Right lobe of liver (tissue), 6 donors: ENCODE measurements at regions not wholly inside any gene's neighbourhood (a gene's known extent, or its start where the extent isn't known, plus 50 kb on each side); places are given as distances from the start of the nearest gene placed in this dataset.

Source experiments
- ATAC-seq, 4 donors: fragments of 200-7000 bp; cut with Tn5 transposase; one replicate each; pipeline ENCODE4 v1.9.1; 2020; ENCODE audit warnings: mild to moderate bottlenecking in 4 of 4, moderate library complexity in 4 of 4
- DNase-seq, 3 donors: peaks; one replicate each; pipeline ENCODE4 v3.0.0-alpha.2; 2020
- H3K27ac ChIP-seq, 3 donors: fragments of 200-600 bp; one replicate each; pipeline ENCODE4 v1.8.0; 2022
- H3K27me3 ChIP-seq, 2 donors: fragments of 200-600 bp; one replicate each; pipeline ENCODE4 v1.8.0; 2022
- H3K36me3 ChIP-seq, 4 donors: fragments of 200-600 bp; sonication (generic) in 1 of 4; one replicate each; pipeline versions ENCODE4 v1.5.1 to v1.8.0; 2017 to 2022; ENCODE audit warnings: control low read depth in 1 of 4
- H3K4me1 ChIP-seq, 4 donors: fragments of 200-600 bp; sonication (generic) in 1 of 4; one replicate each; pipeline versions ENCODE4 v1.5.1 to v1.8.0; 2017 to 2022; ENCODE audit warnings: control low read depth in 1 of 4
- H3K4me3 ChIP-seq, 3 donors: fragments of 200-600 bp; one replicate each; pipeline ENCODE4 v1.8.0; 2022
- H3K9me3 ChIP-seq, 4 donors: fragments of 200-600 bp; sonication (generic) in 1 of 4; one replicate each; pipeline versions ENCODE4 v1.5.1 to v1.8.0; 2017 to 2022; ENCODE audit warnings: control low read depth in 1 of 4
- POLR2A ChIP-seq: fragments of 450-650 bp; IDR thresholded peaks from one replicate; pipeline ENCODE4 v1.6.1; 2017; ENCODE audit warnings: antibody characterized with exemption, mild to moderate bottlenecking
- WGBS: methylation state at CpG from one replicate; pipeline ENCODE4 v1.1.6; 2018; ENCODE audit warnings: low coverage, low lambda C conversion rate; ENCODE audit not compliant: insufficient coverage; ENCODE audit errors: missing lambda C conversion rate; 5-methylcytosine and 5-hydroxymethylcytosine counted together
- intact Hi-C, 2 donors: fragments of 100-400 bp; cut with DNase I; formaldehyde crosslinking; loops; one replicate each; pipeline versions ENCODE4 v1.11.2 to v1.14.1; 2022
- TF ChIP-seq, protein P1 (sequence below), 4 donors: fragments of 200-600 bp in 3 of 4; fragments of 450-650 bp in 1 of 4; IDR thresholded peaks; one replicate each; pipeline versions ENCODE4 v1.5.1 to v1.8.0; 2016 to 2022; ENCODE audit warnings: antibody characterized with exemption in 4 of 4, mild to moderate bottlenecking in 2 of 4
- donor health status: DM: no; HTN: yes; CAD: no.
- donor health status: DM: no; HTN: no; CAD: no.
- donor health status: DM: no; HTN: no; CAD: no.
- donor health status: DM: no; HTN: yes; CAD: no.
- donor health status: DM: no; HTN: yes; CAD: no.

DNA sequence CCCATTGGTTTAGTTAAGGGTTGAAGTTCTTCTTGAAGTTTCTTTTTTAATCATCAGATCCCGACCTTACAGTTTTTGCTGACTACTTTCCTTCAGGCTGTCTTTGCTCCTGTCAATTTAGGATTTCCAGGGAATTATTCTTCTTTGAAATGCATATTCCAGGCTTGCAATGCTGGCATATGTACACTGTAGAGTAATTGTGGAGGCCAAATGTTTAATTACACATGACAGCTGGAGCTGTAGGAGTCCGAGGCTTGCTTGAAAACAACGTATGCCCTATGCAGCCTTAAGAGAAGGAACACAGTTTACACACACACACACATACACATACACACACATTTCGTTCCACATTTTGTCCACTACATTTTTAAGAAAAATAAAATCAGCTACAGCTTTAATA is 602.3 kb downstream of the TMEM182 start:
- no peak for ATAC-seq
- H3K9me3 ChIP-seq: no peaks in the 10 kb centered on the region
- WGBS: 35% methylated on average over 4 of the region's 4 CpGs
- no peak for DNase-seq
- H3K36me3 ChIP-seq: no peaks in the 10 kb centered on the region
- H3K27me3 ChIP-seq: no peaks in the 10 kb centered on the region
- TF ChIP-seq POLR2A: no peak
- TF ChIP-seq, protein P1, sequence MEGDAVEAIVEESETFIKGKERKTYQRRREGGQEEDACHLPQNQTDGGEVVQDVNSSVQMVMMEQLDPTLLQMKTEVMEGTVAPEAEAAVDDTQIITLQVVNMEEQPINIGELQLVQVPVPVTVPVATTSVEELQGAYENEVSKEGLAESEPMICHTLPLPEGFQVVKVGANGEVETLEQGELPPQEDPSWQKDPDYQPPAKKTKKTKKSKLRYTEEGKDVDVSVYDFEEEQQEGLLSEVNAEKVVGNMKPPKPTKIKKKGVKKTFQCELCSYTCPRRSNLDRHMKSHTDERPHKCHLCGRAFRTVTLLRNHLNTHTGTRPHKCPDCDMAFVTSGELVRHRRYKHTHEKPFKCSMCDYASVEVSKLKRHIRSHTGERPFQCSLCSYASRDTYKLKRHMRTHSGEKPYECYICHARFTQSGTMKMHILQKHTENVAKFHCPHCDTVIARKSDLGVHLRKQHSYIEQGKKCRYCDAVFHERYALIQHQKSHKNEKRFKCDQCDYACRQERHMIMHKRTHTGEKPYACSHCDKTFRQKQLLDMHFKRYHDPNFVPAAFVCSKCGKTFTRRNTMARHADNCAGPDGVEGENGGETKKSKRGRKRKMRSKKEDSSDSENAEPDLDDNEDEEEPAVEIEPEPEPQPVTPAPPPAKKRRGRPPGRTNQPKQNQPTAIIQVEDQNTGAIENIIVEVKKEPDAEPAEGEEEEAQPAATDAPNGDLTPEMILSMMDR (IDR thresholded peaks at IDR 0.05): no peak
- no peak overlapping the region for H3K4me3 ChIP-seq
- intact Hi-C loops: no loop called here
- no peaks in the 10 kb centered on the region for H3K4me1 ChIP-seq
- no peak overlapping the region for H3K27ac ChIP-seq

DNA sequence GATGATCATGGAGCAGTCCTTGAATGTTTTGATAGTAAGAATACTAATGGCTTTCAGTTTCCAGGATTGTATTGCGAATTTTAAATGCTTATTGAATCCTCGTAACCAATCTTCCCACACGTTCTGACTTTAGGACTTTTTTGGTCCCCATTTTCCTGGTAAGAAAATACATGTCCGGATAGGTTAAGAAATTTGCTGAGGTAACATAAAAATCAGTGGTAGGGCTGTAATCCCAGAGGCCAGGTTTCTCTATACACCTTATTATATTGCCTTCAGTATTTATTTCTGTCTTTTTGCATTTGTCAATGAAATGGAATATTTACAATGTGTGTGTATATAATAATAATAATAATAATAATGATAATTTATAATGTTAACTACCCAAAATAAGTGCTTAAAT is 603.2 kb downstream of the TMEM182 start:
- H3K27ac ChIP-seq: no peak overlapping the region
- TF ChIP-seq, protein P1 (IDR thresholded peaks at IDR 0.05): no peak
- no peak for TF ChIP-seq POLR2A
- H3K36me3 ChIP-seq: no peaks in the 10 kb centered on the region
- no peak overlapping the region for H3K4me3 ChIP-seq
- H3K4me1 ChIP-seq: no peaks in the 10 kb centered on the region
- H3K9me3 ChIP-seq: no peaks in the 10 kb centered on the region
- 58% methylated on average over 4 of the region's 4 CpGs for WGBS
- ATAC-seq: no peak
- H3K27me3 ChIP-seq: no peaks in the 10 kb centered on the region
- DNase-seq: no peak
- intact Hi-C loops: no loop called here

DNA sequence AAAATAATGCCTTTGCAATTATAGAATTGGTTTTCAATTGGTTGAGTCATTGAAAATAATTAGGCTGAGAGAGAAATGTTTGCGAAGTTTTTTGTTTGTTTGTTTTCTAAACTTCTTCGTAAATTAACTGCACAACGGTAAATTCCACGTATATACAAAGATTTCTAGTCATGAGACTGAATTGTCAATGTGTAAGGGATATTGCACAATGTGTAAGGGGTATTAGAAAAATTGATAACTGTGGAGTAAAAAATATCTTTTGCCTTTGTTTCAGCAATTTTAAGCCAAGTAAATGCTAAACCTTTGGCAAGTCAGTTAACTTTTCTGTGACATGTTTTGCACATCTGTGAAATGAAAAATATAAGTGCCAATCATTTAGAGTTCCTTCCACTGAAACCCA is 606.0 kb downstream of the TMEM182 start:
- ATAC-seq: no peak
- Histone ChIP-seq H3K27me3 (no peaks in the 10 kb centered on the region), H3K4me1 (no peaks in the 10 kb centered on the region), H3K27ac (no peak overlapping the region), H3K9me3 (no peaks in the 10 kb centered on the region), H3K36me3 (no peaks in the 10 kb centered on the region), H3K4me3 (no peak overlapping the region)
- no peak for DNase-seq
- TF ChIP-seq, protein P1 (IDR thresholded peaks at IDR 0.05): no peak
- no peak for TF ChIP-seq POLR2A
- 45% methylated on average over 4 of the region's 4 CpGs for WGBS
- intact Hi-C loops: no loop called here

DNA sequence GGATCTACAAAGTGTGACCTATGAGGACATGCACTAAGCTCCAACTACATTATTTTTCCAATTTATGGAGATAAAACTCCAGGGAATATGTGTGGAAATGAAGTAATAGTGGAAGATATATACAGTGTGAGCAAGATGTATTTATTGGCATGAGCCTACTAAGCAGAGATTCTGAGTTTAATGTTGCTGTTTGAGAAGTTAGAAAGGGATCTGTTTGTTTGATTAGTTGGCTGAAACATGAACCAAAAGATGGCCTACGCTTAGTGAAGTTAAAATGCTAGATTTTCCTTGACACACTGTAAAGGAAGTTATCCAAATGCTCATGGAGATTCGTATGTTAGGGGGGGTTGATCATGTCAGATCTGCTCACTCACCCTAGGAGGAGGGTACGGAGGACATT is 621.7 kb downstream of the TMEM182 start:
- ATAC-seq: no peak
- intact Hi-C loops: no loop called here
- Histone ChIP-seq H3K36me3 (no peaks in the 10 kb centered on the region), H3K9me3 (no peaks in the 10 kb centered on the region), H3K4me1 (no peaks in the 10 kb centered on the region), H3K27me3 (no peaks in the 10 kb centered on the region), H3K4me3 (no peak overlapping the region), H3K27ac (no peak overlapping the region)
- no peak for DNase-seq
- TF ChIP-seq POLR2A: no peak
- TF ChIP-seq, protein P1 (IDR thresholded peaks at IDR 0.05): no peak
- 58% methylated on average over 3 of the region's 3 CpGs for WGBS

DNA sequence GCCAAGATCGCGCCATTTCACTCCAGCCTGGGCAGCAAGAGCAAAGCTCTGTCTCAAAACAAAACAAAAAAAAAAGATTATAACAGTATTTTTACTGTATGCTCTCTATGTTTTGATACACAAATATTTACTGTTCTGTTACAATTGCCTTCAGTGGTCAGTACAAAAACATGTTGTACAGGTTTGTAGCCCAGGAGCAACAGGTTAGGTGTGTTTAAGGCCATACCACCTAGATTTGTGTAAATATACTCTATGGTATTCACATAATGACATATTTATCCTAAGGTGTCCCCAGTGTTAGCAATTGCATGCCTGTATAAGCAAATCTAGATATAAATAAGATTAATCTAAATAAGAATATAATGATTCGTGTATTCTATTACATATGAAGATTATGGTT is 625.0 kb downstream of the TMEM182 start:
- TF ChIP-seq, protein P1 (IDR thresholded peaks at IDR 0.05): no peak
- no peak for TF ChIP-seq POLR2A
- WGBS: 72% methylated on average over 2 of the region's 3 CpGs
- Histone ChIP-seq H3K4me1 (no peaks in the 10 kb centered on the region), H3K9me3 (no peaks in the 10 kb centered on the region), H3K36me3 (no peaks in the 10 kb centered on the region), H3K4me3 (no peak overlapping the region), H3K27ac (no peak overlapping the region), H3K27me3 (no peaks in the 10 kb centered on the region)
- ATAC-seq: no peak
- intact Hi-C loops: no loop called here
- no peak for DNase-seq
